Muscle layer of colon (tissue), 2 donors: ENCODE measurements at regions not wholly inside any gene's neighbourhood (a gene's known extent, or its start where the extent isn't known, plus 50 kb on each side); places are given as distances from the start of the nearest gene placed in this dataset.

Experiments used
- H3K27ac ChIP-seq: one replicate; pipeline ENCODE4 v1.7.0; 2013; ENCODE audit warnings: low read depth, mild to moderate bottlenecking, low read length, moderate library complexity
- H3K27me3 ChIP-seq, 2 donors: one replicate each; pipeline ENCODE4 v1.7.0; 2013; ENCODE audit warnings: low read length in 2 of 2, mild to moderate bottlenecking in 2 of 2; ENCODE audit not compliant: insufficient read depth in 2 of 2, control insufficient read depth in 1 of 2
- H3K36me3 ChIP-seq: one replicate; pipeline ENCODE4 v1.7.0; 2013; ENCODE audit warnings: mild to moderate bottlenecking, low read length; ENCODE audit not compliant: insufficient read depth
- H3K4me1 ChIP-seq: one replicate; pipeline ENCODE4 v1.7.0; 2013; ENCODE audit warnings: mild to moderate bottlenecking, low read length; ENCODE audit not compliant: insufficient read depth
- H3K4me3 ChIP-seq, 2 donors: one replicate each; pipeline ENCODE4 v1.7.0; 2013; ENCODE audit warnings: low read length in 2 of 2, low read depth in 1 of 2, mild to moderate bottlenecking in 1 of 2, moderate library complexity in 1 of 2
- H3K9ac ChIP-seq: one replicate; pipeline ENCODE4 v1.7.0; 2013; ENCODE audit warnings: low read length
- H3K9me3 ChIP-seq: one replicate; pipeline ENCODE4 v1.7.0; 2013; ENCODE audit warnings: mild to moderate bottlenecking, low read length
- donor health status: abdominal sarcoma.
- donor health status: Adenocarcinoma of cecum.

DNA sequence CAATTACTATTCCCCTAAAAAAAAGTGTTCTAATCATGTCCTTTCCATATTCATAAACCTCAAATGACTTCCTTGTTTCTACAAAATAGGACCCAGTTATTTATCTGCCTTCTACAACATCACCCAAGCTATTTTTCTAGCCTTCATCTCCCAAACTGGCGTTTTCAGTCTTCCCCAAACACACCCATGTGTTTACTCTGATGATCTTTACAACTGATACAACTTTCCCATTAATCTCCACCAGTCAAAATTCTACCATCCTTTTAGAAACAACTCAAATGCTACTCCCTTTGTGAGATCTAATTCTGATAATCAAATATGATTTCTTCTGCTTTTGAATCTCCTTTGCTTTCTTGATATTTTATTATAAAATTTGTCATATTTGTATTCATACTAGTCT, 114.5 kb downstream of the DUSP6 start:
- Histone ChIP-seq H3K9ac (no peak overlapping the region), H3K27ac (no peak overlapping the region)

DNA sequence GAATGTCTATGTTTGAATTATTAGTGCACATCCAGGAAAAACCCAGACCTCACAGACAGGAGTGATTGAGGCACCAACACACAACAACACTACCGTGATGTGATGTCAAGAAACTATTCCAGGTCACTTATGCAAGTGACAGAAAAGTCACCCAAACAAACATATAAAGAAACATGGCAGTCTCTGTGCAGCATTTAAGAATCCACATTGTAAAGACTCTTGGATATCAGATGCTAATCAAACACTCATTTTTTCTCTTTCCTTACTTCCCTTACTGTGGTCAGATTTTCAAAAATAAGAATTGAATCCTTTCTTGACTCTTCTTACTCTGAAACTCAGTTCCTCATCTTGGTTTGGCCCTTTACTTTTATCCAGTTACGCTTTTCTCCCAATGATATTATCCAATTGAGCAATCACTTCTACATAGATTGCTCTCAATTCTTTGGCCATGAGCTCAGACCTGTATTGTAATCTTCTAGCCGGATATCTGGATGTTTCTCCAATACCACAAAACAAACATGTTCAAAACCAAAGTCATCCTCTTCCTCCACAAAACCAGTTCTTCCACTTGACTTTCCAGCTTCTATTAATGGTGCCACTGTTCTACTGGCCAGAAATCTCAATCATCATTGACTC, 115.4 kb downstream of the DUSP6 start:
- Histone ChIP-seq H3K27me3 (no peaks in the 10 kb centered on the region), H3K4me1 (peaks cover 12% of the 10 kb centered on the region), H3K9me3 (no peaks in the 10 kb centered on the region), H3K9ac (no peak overlapping the region), H3K4me3 (no peak overlapping the region), H3K36me3 (no peaks in the 10 kb centered on the region), H3K27ac (no peak overlapping the region)

More for the DNA sequence above, 114.5 kb downstream of the DUSP6 start:
- Histone ChIP-seq H3K9me3 (no peaks in the 10 kb centered on the region), H3K4me3 (no peak overlapping the region), H3K27me3 (no peaks in the 10 kb centered on the region), H3K4me1 (peaks cover 12% of the 10 kb centered on the region), H3K36me3 (no peaks in the 10 kb centered on the region)

DNA sequence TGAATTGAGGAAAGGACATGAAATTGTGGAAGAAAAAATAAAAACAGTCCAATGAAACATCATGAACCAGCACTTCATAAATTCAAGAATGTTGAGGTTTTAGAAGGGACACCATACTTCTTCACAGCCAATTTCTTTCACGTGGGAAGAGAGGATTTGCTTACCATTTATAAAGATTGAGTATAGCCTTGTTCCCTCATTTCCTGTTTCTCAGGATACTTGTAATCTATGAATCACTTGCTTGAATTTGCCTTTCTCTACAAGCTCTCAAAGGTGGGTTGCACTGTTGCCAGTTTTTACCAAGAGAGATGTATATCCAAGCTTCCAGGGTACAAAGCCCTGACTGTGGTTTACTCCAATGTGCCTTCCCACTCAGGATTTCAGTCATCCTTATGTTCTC, 116.1 kb downstream of the DUSP6 start:
- no peaks in the 10 kb centered on the region for H3K27me3 ChIP-seq
- no peaks in the 10 kb centered on the region for H3K9me3 ChIP-seq
- peaks cover 12% of the 10 kb centered on the region for H3K4me1 ChIP-seq
- H3K4me3 ChIP-seq = no peak overlapping the region
- no peaks in the 10 kb centered on the region for H3K36me3 ChIP-seq
- no peak overlapping the region for H3K27ac ChIP-seq
- no peak overlapping the region for H3K9ac ChIP-seq

DNA sequence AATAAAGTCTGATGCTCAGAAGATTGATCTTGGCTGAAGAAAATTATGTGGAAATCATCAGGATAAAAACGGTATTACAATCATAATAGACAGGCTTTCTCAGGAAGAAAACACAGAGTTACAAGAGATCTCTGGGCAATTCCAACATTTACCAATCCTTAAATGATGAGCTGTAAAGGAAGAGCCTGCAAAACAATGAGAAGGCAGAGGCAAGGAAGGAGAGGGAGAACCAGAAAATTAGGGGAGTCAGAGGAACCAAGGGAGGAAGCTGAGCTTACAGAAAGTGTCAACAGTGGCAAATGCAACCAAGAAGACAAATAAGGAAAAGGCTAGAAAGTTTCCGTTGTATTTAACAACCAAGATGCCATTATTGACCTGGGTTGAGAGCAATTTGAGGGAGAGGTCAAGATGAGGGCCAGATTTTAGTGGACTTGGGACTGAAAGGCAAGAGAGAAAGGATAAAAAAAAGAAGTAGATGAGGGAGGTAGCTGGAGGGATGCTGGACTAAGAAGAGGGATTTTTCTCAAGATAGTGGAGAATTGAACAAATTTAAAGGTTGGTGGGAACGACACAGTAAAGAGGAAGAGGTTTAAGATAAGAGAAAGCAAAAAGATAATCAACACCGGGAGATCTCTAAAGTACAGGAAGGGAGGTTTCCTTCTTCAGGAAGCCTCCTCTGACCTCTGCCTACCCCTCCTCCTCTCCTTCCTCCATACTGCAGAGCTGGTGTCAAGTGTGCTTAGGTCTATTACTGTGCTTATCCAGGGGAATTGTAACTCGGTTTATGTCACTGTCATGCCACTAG, 116.9 kb downstream of the DUSP6 start:
- H3K9ac ChIP-seq = no peak overlapping the region
- H3K9me3 ChIP-seq = no peaks in the 10 kb centered on the region
- H3K4me1 ChIP-seq = peaks cover 12% of the 10 kb centered on the region
- no peak overlapping the region for H3K27ac ChIP-seq
- no peak overlapping the region for H3K4me3 ChIP-seq
- H3K27me3 ChIP-seq = no peaks in the 10 kb centered on the region
- no peaks in the 10 kb centered on the region for H3K36me3 ChIP-seq

DNA sequence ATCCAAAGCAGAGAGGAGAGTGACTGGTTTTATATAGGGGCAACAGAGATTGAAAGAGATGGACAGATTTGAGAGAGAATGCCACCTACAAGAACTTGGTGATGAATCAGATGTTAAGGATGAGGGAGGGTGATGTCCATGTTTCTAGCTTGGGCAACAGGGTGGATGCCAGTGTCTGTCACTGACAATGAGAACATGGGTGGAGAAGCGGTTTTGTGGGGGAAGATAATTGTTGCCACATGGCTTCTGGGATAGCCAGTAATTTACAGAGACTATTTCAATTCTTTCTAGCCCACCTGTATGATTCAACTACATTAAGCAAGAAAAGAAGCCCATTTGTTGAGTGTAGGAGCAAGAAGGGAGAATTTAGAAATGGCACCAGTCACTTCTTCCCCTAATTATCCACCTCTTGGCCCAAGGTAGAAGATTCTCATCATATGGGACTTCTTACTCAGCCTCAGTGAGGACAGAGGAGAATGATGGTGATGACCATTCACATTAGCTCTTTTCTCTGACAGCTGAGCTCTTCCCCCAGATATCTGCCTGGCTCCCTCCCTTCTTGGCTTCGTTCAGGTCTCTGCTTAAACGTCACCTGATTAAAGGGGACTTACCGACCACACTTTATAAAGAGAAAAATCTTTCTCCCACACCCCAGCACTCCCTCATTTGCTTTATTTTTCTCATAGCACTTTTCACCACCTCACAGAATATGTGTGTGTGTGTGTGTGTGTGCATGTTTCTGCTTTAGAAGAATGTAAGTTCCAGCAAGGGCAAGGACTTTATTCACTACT, 117.8 kb downstream of the DUSP6 start:
- Histone ChIP-seq H3K36me3 (no peaks in the 10 kb centered on the region), H3K4me1 (peaks cover 12% of the 10 kb centered on the region), H3K9me3 (no peaks in the 10 kb centered on the region), H3K4me3 (no peak overlapping the region), H3K27ac (no peak overlapping the region), H3K27me3 (no peaks in the 10 kb centered on the region), H3K9ac (no peak overlapping the region)

DNA sequence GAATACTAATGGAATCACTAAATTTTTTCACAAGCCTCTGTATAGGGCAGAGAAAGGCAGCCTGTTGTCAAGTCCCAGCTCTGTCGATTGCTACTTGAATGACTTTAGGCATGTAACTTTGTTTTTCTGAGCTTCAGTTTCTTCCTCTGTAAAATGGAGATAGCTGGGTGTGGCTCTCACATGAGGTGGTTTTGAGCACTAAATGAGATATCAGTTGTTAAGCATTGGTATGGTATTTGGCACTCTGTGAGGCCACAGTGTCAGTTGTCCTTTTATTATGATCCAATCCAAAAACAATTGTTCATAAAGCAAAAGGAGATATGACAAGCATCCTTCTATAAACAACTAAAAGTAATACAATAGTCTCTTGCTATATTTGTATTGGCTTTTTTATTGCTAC, 120.6 kb downstream of the DUSP6 start:
- Histone ChIP-seq H3K4me1 (no peaks in the 10 kb centered on the region), H3K9me3 (no peaks in the 10 kb centered on the region), H3K4me3 (no peak overlapping the region), H3K9ac (no peak overlapping the region), H3K36me3 (no peaks in the 10 kb centered on the region), H3K27me3 (no peaks in the 10 kb centered on the region), H3K27ac (no peak overlapping the region)

DNA sequence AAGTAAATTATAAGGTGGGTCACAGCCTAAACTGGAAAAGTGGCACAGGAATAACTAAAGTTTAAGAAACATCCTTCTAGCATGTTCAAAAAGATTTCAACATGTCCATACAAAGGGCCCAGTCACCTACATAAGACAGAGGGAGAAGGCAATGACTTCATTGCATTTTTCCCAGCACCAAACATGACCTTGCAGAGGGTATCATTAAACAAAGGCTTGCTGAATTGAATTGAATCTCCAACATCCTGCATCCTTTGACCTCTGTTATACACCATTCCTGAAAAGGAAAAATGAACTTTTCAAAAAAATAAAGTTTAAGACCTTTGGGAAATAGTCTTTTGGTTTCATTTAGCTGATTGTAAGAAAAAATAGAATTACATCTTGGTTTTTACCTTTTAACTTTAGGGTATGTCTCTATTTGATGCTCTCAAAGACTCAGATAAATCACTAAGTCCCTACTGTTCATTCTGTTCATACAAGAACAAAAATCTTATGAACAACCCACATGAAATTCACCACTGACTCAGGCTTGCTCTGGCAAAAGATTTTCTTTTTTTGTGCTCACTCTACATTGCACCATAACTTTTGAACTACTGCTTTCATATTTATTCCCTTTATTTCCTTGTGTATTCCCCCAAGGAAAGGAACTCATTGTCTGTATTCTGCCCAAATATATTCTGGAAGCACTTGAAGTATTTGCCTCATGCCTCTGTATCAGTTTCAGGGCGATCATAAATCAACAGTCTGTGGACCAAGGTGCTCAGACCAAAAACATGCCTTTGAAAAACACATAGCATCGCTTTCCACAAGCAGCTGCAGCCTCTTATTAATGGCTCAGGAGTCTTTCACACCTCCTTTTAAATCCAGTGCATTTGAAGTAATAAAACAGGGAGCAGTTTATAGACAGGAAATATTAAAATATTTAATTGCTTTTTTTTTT, 121.7 kb downstream of the DUSP6 start:
- Histone ChIP-seq H3K27ac (no peak overlapping the region), H3K9me3 (no peaks in the 10 kb centered on the region), H3K9ac (no peak overlapping the region), H3K27me3 (no peaks in the 10 kb centered on the region), H3K4me1 (no peaks in the 10 kb centered on the region), H3K36me3 (no peaks in the 10 kb centered on the region), H3K4me3 (no peak overlapping the region)

DNA sequence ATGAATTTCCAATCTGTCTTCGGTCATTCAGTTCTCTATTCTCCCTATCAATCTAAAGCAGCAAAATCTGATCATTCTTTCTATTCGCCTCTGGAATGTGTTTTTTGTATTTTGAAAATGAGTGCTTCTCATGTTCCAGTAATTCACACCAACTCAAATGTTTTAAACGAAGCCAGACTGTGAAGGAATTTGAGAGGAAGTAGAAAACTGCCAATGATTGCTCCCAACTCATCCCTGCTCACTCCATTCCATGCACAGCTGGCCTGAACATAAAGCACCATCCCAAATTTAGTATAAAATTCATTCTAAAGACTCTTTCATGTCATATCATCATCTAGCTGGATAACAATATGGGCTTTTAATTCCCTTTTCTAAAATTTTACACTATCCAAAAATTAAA, 123.8 kb downstream of the DUSP6 start:
- Histone ChIP-seq H3K9ac (no peak overlapping the region), H3K27me3 (no peaks in the 10 kb centered on the region), H3K36me3 (no peaks in the 10 kb centered on the region), H3K4me3 (no peak overlapping the region), H3K27ac (no peak overlapping the region), H3K9me3 (no peaks in the 10 kb centered on the region), H3K4me1 (no peaks in the 10 kb centered on the region)

DNA sequence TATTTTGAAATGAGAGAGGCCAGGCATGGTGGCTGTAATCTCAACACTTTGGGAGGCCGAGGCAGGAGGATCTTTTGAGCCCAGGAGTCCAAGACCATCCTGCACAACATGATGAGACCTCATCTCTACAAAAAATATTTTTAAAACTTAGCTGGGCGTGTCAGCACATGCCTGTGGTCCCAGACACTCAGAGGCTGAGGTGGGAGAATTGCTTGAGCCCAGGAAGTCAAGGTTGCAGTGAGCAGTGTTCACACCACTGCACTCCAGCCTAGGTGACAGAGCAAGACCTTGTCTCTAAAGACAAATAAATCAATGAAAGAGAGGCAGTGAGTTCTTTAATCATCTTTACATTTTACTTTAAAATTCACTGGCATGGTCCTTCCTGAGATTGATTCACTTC, 124.5 kb downstream of the DUSP6 start:
- no peak overlapping the region for H3K4me3 ChIP-seq
- no peaks in the 10 kb centered on the region for H3K9me3 ChIP-seq
- H3K27me3 ChIP-seq = no peaks in the 10 kb centered on the region
- no peak overlapping the region for H3K27ac ChIP-seq
- no peaks in the 10 kb centered on the region for H3K4me1 ChIP-seq
- no peaks in the 10 kb centered on the region for H3K36me3 ChIP-seq
- H3K9ac ChIP-seq = no peak overlapping the region

DNA sequence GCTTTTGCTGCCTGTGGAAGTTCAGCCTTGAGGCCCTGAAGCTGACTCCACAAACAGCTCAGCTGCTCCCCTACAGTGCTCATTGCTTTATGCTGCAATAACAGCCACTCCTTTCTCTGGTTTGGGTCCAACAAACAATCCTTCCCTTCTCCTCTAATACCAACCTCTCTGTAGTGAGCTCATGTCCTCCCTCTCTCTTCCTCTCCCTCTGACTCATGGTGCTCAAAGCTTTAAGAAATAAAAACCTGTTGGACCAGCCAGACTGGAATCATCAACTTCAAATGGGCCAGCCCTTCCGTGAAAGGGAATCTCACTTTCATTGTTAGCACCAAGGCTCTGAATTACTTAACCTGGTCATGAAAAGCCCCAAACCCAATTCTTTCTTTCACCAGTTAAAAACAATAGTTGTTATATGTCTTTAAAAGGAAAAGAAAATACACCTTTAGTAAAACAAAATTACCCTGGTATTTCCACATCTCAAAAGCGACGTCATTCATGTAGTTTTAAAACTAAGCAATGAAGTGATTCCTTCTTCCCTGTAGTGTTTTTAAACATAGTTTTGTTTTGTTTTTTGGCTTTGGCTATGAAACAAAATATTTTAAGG, 126.4 kb downstream of the DUSP6 start:
- H3K27me3 ChIP-seq = no peaks in the 10 kb centered on the region
- no peak overlapping the region for H3K4me3 ChIP-seq
- H3K27ac ChIP-seq = no peak overlapping the region
- H3K9me3 ChIP-seq = no peaks in the 10 kb centered on the region
- no peaks in the 10 kb centered on the region for H3K36me3 ChIP-seq
- no peak overlapping the region for H3K9ac ChIP-seq
- no peaks in the 10 kb centered on the region for H3K4me1 ChIP-seq
